ENCODE measurements at regions not wholly inside any gene's neighbourhood (a gene's known extent, or its start where the extent isn't known, plus 50 kb on each side); places are given as distances from the start of the nearest gene placed in this dataset.

DNA sequence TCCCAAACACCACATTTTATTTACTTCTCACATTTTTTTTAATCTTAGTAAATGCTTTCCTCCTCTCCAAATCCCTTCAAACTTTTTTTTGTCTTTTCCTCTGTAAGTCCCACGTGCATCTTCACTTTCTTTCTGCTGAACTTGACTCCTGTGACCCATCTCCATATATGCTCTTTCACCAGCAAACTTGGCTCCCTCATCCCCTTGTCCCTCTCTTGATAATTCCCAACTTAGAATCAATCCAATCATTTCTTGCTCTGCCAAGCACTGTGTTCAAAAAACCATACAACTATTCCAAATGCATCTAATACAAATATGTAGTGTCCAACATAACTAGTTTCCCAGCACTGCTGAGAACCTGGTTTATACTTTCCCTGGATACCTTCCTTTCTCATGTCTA lies 519.4 kb downstream of the HDGFL1 start:
- TF ChIP-seq, protein P1, sequence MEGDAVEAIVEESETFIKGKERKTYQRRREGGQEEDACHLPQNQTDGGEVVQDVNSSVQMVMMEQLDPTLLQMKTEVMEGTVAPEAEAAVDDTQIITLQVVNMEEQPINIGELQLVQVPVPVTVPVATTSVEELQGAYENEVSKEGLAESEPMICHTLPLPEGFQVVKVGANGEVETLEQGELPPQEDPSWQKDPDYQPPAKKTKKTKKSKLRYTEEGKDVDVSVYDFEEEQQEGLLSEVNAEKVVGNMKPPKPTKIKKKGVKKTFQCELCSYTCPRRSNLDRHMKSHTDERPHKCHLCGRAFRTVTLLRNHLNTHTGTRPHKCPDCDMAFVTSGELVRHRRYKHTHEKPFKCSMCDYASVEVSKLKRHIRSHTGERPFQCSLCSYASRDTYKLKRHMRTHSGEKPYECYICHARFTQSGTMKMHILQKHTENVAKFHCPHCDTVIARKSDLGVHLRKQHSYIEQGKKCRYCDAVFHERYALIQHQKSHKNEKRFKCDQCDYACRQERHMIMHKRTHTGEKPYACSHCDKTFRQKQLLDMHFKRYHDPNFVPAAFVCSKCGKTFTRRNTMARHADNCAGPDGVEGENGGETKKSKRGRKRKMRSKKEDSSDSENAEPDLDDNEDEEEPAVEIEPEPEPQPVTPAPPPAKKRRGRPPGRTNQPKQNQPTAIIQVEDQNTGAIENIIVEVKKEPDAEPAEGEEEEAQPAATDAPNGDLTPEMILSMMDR (tag by site-specific recombination; IDR thresholded peaks at IDR 0.05): no peak
- TF ChIP-seq, protein P2, sequence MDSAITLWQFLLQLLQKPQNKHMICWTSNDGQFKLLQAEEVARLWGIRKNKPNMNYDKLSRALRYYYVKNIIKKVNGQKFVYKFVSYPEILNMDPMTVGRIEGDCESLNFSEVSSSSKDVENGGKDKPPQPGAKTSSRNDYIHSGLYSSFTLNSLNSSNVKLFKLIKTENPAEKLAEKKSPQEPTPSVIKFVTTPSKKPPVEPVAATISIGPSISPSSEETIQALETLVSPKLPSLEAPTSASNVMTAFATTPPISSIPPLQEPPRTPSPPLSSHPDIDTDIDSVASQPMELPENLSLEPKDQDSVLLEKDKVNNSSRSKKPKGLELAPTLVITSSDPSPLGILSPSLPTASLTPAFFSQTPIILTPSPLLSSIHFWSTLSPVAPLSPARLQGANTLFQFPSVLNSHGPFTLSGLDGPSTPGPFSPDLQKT (IDR thresholded peaks at IDR 0.05; ENCODE audit: borderline replicate concordance, low read depth, low read length): no peak
- no peak for TF ChIP-seq KLF10 (tag by site-specific recombination; IDR thresholded peaks at IDR 0.05)
- TF ChIP-seq, protein P3, sequence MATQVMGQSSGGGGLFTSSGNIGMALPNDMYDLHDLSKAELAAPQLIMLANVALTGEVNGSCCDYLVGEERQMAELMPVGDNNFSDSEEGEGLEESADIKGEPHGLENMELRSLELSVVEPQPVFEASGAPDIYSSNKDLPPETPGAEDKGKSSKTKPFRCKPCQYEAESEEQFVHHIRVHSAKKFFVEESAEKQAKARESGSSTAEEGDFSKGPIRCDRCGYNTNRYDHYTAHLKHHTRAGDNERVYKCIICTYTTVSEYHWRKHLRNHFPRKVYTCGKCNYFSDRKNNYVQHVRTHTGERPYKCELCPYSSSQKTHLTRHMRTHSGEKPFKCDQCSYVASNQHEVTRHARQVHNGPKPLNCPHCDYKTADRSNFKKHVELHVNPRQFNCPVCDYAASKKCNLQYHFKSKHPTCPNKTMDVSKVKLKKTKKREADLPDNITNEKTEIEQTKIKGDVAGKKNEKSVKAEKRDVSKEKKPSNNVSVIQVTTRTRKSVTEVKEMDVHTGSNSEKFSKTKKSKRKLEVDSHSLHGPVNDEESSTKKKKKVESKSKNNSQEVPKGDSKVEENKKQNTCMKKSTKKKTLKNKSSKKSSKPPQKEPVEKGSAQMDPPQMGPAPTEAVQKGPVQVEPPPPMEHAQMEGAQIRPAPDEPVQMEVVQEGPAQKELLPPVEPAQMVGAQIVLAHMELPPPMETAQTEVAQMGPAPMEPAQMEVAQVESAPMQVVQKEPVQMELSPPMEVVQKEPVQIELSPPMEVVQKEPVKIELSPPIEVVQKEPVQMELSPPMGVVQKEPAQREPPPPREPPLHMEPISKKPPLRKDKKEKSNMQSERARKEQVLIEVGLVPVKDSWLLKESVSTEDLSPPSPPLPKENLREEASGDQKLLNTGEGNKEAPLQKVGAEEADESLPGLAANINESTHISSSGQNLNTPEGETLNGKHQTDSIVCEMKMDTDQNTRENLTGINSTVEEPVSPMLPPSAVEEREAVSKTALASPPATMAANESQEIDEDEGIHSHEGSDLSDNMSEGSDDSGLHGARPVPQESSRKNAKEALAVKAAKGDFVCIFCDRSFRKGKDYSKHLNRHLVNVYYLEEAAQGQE (tag by site-specific recombination; IDR thresholded peaks at IDR 0.05): no peak
- TF ChIP-seq, protein P4, sequence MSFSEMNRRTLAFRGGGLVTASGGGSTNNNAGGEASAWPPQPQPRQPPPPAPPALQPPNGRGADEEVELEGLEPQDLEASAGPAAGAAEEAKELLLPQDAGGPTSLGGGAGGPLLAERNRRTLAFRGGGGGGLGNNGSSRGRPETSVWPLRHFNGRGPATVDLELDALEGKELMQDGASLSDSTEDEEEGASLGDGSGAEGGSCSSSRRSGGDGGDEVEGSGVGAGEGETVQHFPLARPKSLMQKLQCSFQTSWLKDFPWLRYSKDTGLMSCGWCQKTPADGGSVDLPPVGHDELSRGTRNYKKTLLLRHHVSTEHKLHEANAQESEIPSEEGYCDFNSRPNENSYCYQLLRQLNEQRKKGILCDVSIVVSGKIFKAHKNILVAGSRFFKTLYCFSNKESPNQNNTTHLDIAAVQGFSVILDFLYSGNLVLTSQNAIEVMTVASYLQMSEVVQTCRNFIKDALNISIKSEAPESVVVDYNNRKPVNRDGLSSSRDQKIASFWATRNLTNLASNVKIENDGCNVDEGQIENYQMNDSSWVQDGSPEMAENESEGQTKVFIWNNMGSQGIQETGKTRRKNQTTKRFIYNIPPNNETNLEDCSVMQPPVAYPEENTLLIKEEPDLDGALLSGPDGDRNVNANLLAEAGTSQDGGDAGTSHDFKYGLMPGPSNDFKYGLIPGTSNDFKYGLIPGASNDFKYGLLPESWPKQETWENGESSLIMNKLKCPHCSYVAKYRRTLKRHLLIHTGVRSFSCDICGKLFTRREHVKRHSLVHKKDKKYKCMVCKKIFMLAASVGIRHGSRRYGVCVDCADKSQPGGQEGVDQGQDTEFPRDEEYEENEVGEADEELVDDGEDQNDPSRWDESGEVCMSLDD (tag by site-specific recombination; IDR thresholded peaks at IDR 0.05): no peak
- no peak for TF ChIP-seq ZNF571 (tag by site-specific recombination; IDR thresholded peaks at IDR 0.05)
- no peak for TF ChIP-seq ZBTB1 (tag by site-specific recombination; IDR thresholded peaks at IDR 0.05)
- no peak for TF ChIP-seq ZNF24 (tag by site-specific recombination; IDR thresholded peaks at IDR 0.05)
- TF ChIP-seq, protein P5, sequence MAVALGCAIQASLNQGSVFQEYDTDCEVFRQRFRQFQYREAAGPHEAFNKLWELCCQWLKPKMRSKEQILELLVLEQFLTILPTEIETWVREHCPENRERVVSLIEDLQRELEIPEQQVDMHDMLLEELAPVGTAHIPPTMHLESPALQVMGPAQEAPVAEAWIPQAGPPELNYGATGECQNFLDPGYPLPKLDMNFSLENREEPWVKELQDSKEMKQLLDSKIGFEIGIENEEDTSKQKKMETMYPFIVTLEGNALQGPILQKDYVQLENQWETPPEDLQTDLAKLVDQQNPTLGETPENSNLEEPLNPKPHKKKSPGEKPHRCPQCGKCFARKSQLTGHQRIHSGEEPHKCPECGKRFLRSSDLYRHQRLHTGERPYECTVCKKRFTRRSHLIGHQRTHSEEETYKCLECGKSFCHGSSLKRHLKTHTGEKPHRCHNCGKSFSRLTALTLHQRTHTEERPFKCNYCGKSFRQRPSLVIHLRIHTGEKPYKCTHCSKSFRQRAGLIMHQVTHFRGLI (tag by site-specific recombination; IDR thresholded peaks at IDR 0.05): no peak
- TF ChIP-seq, protein P6, sequence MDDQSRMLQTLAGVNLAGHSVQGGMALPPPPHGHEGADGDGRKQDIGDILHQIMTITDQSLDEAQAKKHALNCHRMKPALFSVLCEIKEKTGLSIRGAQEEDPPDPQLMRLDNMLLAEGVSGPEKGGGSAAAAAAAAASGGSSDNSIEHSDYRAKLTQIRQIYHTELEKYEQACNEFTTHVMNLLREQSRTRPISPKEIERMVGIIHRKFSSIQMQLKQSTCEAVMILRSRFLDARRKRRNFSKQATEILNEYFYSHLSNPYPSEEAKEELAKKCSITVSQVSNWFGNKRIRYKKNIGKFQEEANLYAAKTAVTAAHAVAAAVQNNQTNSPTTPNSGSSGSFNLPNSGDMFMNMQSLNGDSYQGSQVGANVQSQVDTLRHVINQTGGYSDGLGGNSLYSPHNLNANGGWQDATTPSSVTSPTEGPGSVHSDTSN (CRISPR knock-in tag; IDR thresholded peaks at IDR 0.05): no peak
- no peak for TF ChIP-seq TCF7L2 (IDR thresholded peaks at IDR 0.05; ENCODE audit: borderline replicate concordance, low read depth, low read length)
- TF ChIP-seq ZNF768 (tag by site-specific recombination; IDR thresholded peaks at IDR 0.05): no peak
